Central memory CD8-positive, alpha-beta T cell (primary cell): ENCODE measurements at regions not wholly inside any gene's neighbourhood (a gene's known extent, or its start where the extent isn't known, plus 50 kb on each side); places are given as distances from the start of the nearest gene placed in this dataset.

Experiments used
- ATAC-seq: fragments of 150-1000 bp; cut with Tn5 transposase; replicated peaks from 2 replicates; pipeline ENCODE4 v1.10.0; 2022; ENCODE audit warnings: mild to moderate bottlenecking, moderate FRiP score, moderate number of reproducible peaks; ENCODE audit not compliant: poor library complexity, severe bottlenecking; ENCODE audit errors: extremely low read depth
- DNase-seq, 2 donors: peaks; one replicate each; pipeline ENCODE4 v3.0.0; 2021; ENCODE audit warnings: low spot score in 2 of 2
- H3K27ac Mint-ChIP-seq: one replicate; pipeline ENCODE4 v1.8.0; 2022; ENCODE audit warnings: low read depth, mild to moderate bottlenecking, moderate library complexity, mixed read lengths
- H3K27me3 Mint-ChIP-seq: one replicate; pipeline ENCODE4 v1.8.0; 2022; ENCODE audit warnings: mixed read lengths
- H3K36me3 Mint-ChIP-seq: one replicate; pipeline ENCODE4 v1.8.0; 2022; ENCODE audit warnings: mild to moderate bottlenecking, moderate library complexity, mixed read lengths; ENCODE audit not compliant: insufficient read depth
- H3K4me1 Mint-ChIP-seq: one replicate; pipeline ENCODE4 v1.8.0; 2022; ENCODE audit warnings: mixed read lengths
- H3K4me3 Mint-ChIP-seq: one replicate; pipeline ENCODE4 v1.8.0; 2022; ENCODE audit warnings: mild to moderate bottlenecking, moderate library complexity, mixed read lengths
- H3K9me3 Mint-ChIP-seq: one replicate; pipeline ENCODE4 v1.8.0; 2022; ENCODE audit warnings: mixed read lengths

DNA sequence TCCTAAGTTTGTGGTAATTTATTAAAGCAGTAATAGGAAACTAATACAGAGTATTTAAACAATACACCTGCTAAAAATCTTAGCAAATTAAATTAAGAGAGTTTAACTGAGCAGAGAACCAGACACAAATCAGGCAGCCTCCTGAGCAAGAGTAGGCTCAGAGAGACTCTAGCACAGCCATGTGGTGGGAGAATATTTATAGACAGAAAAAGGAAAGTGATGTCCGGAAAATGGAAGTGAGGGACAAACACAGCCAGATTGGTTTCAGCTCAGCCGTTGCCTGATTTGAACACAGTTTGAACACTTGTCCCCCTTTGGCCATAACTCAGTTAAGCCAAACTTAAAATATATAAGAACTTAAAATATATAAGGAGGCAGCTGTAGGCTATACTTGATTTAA is 192.6 kb upstream of the PSMD7 start:
- no peaks in the 10 kb centered on the region for H3K27me3 Mint-ChIP-seq
- no peak for ATAC-seq

DNA sequence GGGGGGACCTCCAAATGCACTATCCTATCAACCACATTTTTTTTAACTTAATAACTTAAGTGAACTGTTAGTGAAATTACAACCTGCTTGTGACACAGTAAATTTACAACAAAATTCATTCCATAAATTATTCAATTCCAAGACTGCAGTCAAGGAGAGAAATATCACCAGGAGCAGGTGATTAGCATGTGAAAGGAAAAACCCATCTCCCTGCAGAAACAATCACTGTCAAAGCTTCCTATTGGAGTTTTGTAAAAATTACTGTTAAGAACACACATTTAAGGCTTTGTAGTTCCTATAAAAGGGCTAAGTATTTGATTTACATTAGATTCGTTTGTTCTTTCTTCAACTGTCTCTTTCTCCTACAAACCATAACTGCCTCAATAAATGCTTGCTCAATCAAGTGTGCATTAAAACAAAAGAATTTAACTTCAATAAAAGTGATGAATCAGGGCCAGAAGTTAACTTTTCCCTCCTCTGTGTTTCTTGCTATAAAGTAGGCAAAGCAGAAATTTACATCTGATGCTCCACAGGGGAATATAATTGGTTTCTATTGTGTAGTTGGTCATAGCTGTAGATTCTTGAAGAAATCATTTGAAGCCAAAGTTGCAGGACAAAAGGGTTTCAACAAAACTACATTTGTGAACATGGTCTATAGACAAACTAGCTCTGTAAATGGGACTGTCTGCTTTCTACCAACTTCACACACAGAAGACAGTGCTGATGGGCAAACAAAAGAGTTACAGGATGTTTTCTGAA is 195.1 kb upstream of the PSMD7 start:
- Mint-ChIP-seq H3K27ac (no peak overlapping the region), H3K27me3 (no peaks in the 10 kb centered on the region), H3K4me3 (no peak overlapping the region), H3K36me3 (no peaks in the 10 kb centered on the region), H3K4me1 (no peaks in the 10 kb centered on the region), H3K9me3 (no peaks in the 10 kb centered on the region)
- no peak for DNase-seq
- ATAC-seq: no peak

More for the DNA sequence above, 192.6 kb upstream of the PSMD7 start:
- Mint-ChIP-seq H3K36me3 (no peaks in the 10 kb centered on the region), H3K4me1 (peaks cover 10% of the 10 kb centered on the region), H3K9me3 (no peaks in the 10 kb centered on the region), H3K27ac (no peak overlapping the region), H3K4me3 (no peak overlapping the region)
- DNase-seq: no peak

DNA sequence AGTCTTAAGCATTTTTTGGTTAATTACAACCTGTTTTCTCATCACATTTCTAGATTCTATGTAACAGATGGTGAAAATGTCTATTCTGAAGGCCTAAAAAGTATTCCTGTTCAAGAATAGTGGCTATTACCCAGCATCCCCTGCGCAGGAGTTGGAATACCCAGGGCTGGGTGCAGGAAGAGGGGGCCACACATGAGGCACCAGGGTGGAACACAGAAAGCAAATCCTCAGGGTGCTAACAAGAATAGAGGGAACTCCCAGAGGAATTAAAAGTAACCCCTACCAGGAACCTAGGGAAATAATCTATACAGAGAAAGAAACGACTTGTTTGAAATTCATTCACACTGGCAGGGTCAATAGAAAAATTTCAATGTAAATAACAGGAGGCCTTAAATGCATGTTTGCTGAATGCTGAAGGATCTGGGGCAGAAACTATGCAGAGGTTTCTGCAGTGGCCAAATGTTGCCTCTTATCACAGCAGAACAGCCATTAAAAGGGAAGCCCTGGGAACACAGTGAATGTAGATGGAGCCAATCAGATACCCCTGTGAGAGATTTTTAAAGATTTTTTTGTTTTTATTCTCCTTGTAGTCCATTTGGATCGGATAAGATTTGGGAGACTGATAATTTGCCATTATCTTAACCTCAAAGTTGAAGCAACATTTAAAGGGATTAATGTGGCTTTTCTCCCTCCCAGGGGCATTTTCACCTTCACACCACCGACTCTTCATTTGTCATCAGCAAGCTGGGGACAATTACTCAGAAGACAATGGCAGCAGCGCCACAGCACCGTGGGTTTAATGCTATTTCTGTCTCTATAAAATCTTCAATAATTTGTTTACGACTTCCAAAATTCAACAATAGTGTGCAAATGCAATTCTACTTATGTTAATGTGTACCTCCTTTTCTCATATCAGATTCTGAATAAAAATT is 196.0 kb upstream of the PSMD7 start:
- Mint-ChIP-seq H3K9me3 (no peaks in the 10 kb centered on the region), H3K4me3 (no peak overlapping the region), H3K36me3 (no peaks in the 10 kb centered on the region), H3K27ac (no peak overlapping the region), H3K27me3 (no peaks in the 10 kb centered on the region), H3K4me1 (no peaks in the 10 kb centered on the region)
- ATAC-seq (no peak), DNase-seq (no peak)

DNA sequence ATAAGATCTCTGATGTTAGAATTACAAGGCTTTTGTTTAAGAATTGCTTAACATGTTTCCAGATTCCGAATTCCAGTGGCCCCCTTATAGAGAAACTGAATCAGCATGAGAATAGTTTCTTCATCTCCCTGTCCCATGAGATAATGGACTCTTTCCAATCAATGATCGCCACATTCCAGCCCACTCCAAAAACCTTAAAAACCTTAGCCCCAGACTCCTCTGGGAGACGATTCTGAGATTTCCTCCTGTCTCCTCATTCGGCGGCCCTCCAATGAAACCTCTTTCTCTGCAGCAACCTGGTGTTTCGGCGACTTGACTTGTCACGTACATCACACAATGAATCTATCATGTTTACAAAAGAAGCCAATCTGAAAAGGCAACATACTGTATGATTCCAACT is 197.1 kb upstream of the PSMD7 start:
- DNase-seq (no peak), ATAC-seq (no peak)
- Mint-ChIP-seq H3K4me3 (no peak overlapping the region), H3K36me3 (no peaks in the 10 kb centered on the region), H3K9me3 (no peaks in the 10 kb centered on the region), H3K27me3 (no peaks in the 10 kb centered on the region), H3K4me1 (no peaks in the 10 kb centered on the region), H3K27ac (no peak overlapping the region)

DNA sequence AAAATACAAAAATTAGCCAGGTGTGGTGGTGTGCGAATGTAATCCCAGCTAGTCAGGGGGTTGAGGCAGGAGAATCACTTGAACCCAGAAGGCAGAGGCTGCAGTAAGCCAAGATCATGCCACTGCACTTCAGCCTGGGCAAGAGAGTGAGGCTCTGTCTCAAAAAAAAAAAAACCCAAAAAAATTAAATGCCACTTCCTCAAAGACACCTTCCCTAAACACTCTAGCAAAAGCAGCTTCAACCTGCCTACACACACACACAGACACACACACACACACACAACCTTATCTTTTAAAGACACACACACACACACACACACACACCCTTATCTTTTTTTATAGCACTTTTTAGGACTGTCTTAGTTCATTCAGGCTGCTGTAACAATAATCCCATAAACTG is 201.7 kb upstream of the PSMD7 start:
- Mint-ChIP-seq H3K4me1 (no peaks in the 10 kb centered on the region), H3K27ac (no peak overlapping the region), H3K36me3 (no peaks in the 10 kb centered on the region), H3K4me3 (no peak overlapping the region), H3K27me3 (no peaks in the 10 kb centered on the region), H3K9me3 (no peaks in the 10 kb centered on the region)
- DNase-seq (no peak), ATAC-seq (no peak)

DNA sequence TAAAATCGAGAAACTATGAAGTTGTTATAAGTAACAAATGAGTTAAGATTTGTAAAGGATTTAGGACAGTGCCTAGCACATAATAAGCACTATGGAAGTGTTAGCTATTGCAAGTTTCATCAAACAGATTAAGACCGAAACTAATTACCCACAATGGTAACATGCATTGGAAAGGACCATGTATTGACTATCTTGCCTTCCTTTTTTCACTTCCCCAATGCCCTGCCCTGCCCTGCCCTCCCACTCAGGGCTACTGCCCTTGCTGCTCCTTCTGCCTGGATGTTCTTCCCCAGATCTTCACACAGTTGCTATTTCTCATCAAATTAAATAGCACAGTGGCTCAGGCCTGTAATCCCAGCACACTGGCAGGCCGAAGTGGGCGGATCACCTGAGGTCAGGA is 202.1 kb upstream of the PSMD7 start:
- no peak overlapping the region for H3K4me3 Mint-ChIP-seq
- no peaks in the 10 kb centered on the region for H3K36me3 Mint-ChIP-seq

DNA sequence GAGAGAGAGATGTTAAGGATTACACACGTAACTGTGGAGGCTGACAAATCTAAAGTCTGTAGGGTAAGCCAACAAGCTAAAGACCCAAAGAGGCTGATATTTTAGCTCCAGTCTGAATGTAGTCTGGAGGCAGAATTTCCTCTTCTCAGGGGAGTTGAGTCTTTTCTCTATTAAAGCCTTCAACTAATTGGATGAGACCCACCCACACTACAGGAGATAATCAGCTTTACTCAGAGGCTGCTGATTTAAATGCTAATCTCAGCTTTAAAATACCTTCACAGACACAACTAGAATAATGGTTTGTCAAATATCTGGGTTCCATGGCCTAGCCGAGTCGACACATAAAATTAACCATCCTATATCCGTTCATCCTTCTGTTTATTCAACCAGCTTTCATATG is 204.3 kb upstream of the PSMD7 start:
- no peaks in the 10 kb centered on the region for H3K9me3 Mint-ChIP-seq
- H3K36me3 Mint-ChIP-seq: no peaks in the 10 kb centered on the region
- H3K27ac Mint-ChIP-seq: no peak overlapping the region
- ATAC-seq (no peak), DNase-seq (no peak)
- H3K4me1 Mint-ChIP-seq: no peaks in the 10 kb centered on the region
- H3K4me3 Mint-ChIP-seq: no peak overlapping the region
- no peaks in the 10 kb centered on the region for H3K27me3 Mint-ChIP-seq

More for the DNA sequence above, 202.1 kb upstream of the PSMD7 start:
- no peaks in the 10 kb centered on the region for H3K4me1 Mint-ChIP-seq
- DNase-seq (no peak), ATAC-seq (no peak)
- no peaks in the 10 kb centered on the region for H3K9me3 Mint-ChIP-seq
- no peaks in the 10 kb centered on the region for H3K27me3 Mint-ChIP-seq
- no peak overlapping the region for H3K27ac Mint-ChIP-seq

DNA sequence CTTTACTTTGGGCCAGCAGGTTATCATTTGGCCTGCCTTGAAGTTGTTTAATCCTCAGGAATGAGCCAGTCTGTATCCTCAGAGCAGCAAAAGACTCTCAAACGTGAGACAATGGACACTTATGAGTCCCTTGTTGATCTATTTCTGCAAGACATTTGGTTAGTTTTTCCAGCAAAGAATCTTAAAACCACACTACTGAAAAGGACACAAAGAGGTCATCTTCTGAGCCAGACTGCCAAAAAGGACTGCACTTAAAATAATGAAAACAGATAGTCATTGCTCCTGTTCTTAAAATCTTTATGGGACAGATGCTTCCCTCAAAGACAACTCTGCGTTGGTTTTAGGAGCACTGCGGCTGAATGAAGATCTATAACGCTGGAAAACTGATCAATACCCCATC is 205.7 kb upstream of the PSMD7 start:
- Mint-ChIP-seq H3K4me1 (no peaks in the 10 kb centered on the region), H3K27ac (no peak overlapping the region), H3K36me3 (no peaks in the 10 kb centered on the region), H3K4me3 (no peak overlapping the region), H3K9me3 (no peaks in the 10 kb centered on the region), H3K27me3 (no peaks in the 10 kb centered on the region)
- ATAC-seq (no peak), DNase-seq (no peak)

DNA sequence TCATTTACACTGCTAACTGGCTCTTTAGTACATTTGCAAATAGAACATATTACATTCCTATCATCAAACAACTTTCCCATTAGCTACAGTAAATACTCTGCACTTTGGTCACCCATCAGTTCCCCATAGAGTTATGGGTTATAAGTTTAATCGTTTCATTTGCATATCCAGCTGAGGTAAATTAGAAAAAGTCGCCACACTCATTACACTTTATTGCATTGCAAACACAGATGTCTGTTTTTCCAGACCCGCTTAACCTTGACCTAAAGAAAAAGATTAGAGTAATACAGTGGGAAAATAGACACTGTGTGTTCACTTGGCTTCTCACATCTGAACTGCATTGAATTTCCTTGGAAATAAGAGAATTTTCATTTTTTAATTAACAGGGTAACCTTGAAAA is 213.1 kb upstream of the PSMD7 start:
- H3K4me3 Mint-ChIP-seq: no peak overlapping the region
- H3K27me3 Mint-ChIP-seq: no peaks in the 10 kb centered on the region
- H3K27ac Mint-ChIP-seq: no peak overlapping the region
- no peaks in the 10 kb centered on the region for H3K9me3 Mint-ChIP-seq
- no peaks in the 10 kb centered on the region for H3K4me1 Mint-ChIP-seq
- ATAC-seq (no peak), DNase-seq (no peak)
- no peaks in the 10 kb centered on the region for H3K36me3 Mint-ChIP-seq

DNA sequence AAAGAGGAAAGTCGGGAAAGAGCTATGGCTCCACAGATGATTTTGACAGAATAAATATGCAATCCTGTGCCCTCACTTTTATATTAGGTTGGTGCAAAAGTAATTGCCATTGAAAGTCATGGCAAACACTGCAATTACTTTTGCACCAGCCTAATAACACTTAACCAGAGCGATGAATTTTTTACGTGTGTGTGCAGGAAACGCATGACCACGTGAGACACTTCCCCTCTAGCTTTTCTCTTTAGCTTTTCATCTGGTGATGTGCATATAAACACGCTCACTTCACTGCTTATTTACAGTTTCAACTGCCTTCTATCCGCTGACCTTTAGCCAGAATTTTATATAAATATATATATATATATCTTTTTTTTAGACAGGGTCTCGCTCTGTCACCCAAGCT is 216.3 kb upstream of the PSMD7 start:
- no peaks in the 10 kb centered on the region for H3K4me1 Mint-ChIP-seq
- ATAC-seq (no peak), DNase-seq (no peak)
- peaks cover 9% of the 10 kb centered on the region for H3K9me3 Mint-ChIP-seq
- no peak overlapping the region for H3K27ac Mint-ChIP-seq
- no peak overlapping the region for H3K4me3 Mint-ChIP-seq
- H3K27me3 Mint-ChIP-seq: no peaks in the 10 kb centered on the region
- peaks cover 1% of the 10 kb centered on the region for H3K36me3 Mint-ChIP-seq

DNA sequence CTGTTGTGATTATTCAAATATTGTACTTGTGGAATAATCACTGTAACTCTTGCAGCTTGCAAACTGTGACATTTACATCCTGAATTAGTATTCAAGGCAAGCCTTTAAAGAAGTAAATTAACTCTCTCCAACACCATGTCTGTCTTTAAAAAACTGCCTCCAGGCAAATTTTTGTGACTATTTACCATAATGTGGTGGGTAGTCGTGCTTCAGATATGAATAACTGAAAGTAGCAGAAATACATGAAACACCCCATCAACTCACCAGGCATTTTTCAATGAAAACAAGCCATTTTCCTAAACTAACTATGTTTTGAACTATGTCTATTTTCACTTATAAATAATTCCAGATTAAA is 217.4 kb upstream of the PSMD7 start:
- DNase-seq: no peak
- H3K36me3 Mint-ChIP-seq: peaks cover 1% of the 10 kb centered on the region

DNA sequence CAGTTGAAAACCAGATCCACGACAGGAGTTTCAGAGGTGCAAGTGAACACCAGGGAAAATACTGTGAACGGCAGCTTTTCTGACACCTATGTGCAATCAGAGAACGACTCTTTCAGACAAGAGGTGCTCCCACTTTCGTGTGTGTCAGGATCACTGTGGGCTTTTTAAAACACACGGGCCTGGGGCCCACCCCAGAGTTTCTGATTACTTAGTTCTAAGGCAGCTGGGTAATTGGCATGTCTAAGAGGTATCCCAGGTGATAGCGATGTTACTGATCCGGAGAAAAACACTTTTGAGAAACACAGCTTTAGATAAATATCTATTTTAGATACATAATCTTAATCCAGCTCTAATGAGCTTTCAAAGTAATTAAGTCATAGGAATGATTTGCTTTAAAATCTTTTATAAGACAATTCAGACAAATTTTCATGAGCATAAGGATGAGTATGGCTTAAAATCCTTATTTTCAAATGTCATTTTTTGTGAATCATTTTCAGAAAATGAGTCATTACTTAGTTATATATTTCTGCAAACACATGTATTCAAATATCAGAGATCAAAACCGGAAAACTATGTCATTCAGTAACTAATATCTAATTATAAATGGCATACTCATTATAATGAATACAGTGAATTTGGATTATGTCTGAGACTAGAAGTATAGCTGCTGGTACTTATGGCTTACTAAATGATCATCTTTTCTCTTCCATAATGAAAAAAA is 217.9 kb upstream of the PSMD7 start:
- H3K9me3 Mint-ChIP-seq: peaks cover 14% of the 10 kb centered on the region
- no peak overlapping the region for H3K4me3 Mint-ChIP-seq
- DNase-seq (no peak), ATAC-seq (no peak)
- peaks cover 1% of the 10 kb centered on the region for H3K36me3 Mint-ChIP-seq
- H3K27ac Mint-ChIP-seq: no peak overlapping the region
- H3K4me1 Mint-ChIP-seq: no peaks in the 10 kb centered on the region
- no peaks in the 10 kb centered on the region for H3K27me3 Mint-ChIP-seq

More for the DNA sequence above, 217.4 kb upstream of the PSMD7 start:
- ATAC-seq: no peak
- Mint-ChIP-seq H3K4me1 (no peaks in the 10 kb centered on the region), H3K27ac (no peak overlapping the region), H3K9me3 (peaks cover 14% of the 10 kb centered on the region), H3K4me3 (no peak overlapping the region), H3K27me3 (no peaks in the 10 kb centered on the region)
